ENCODE measurements at regions not wholly inside any gene's neighbourhood (a gene's known extent, or its start where the extent isn't known, plus 50 kb on each side); places are given as distances from the start of the nearest gene placed in this dataset.

DNA sequence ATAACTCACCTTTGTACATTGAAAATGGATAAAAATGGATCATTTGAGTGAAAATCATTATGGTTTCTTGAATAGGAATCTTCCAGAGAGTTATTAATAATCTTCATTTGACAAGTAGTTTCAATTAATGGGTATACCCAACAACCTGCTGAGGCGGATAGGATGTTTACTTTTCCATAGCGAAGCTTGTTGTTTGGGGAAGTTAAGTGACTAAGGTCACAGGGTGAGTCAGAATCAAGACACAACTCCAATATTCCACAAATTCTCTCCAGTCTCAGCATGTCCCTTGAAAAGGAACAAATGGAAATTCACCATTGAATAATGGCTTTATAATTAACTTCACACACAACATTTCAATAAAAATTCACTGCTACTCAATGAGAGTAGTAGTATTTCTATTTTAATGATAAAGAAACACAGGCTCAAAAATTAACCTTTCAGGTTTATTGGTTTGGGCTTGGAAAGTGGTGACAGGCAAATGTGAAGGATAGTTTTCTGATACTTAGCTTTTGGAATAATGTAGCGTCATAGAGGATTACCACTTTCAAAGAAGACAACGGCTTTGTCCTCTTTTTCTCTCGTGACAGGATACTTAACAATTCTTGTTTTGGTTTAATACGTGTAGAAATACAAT is 211.3 kb downstream of the GPD2 start:
- TF ChIP-seq NFIC (IDR thresholded peaks at IDR 0.05) (no peak), TCF12 (IDR thresholded peaks at IDR 0.05; ENCODE audit: low read depth) (no peak), TEAD4 (IDR thresholded peaks at IDR 0.05) (no peak), RAD21 (IDR thresholded peaks at IDR 0.05; ENCODE audit: low read depth) (no peak), EP300 (IDR thresholded peaks at IDR 0.05; ENCODE audit: borderline replicate concordance) (no peak), TAF1 (IDR thresholded peaks at IDR 0.05; ENCODE audit: low read depth) (no peak), CEBPB (IDR thresholded peaks at IDR 0.05) (no peak), FOXM1 (IDR thresholded peaks at IDR 0.05; ENCODE audit: borderline replicate concordance, low read depth) (no peak), YY1 (IDR thresholded peaks at IDR 0.05; ENCODE audit: low read depth) (no peak), ZBTB7A (IDR thresholded peaks at IDR 0.05; ENCODE audit: low read depth) (no peak), CREB1 (IDR thresholded peaks at IDR 0.05; ENCODE audit: low read depth) (no peak), EGR1 (IDR thresholded peaks at IDR 0.05) (no peak)
- TF ChIP-seq, protein P1, sequence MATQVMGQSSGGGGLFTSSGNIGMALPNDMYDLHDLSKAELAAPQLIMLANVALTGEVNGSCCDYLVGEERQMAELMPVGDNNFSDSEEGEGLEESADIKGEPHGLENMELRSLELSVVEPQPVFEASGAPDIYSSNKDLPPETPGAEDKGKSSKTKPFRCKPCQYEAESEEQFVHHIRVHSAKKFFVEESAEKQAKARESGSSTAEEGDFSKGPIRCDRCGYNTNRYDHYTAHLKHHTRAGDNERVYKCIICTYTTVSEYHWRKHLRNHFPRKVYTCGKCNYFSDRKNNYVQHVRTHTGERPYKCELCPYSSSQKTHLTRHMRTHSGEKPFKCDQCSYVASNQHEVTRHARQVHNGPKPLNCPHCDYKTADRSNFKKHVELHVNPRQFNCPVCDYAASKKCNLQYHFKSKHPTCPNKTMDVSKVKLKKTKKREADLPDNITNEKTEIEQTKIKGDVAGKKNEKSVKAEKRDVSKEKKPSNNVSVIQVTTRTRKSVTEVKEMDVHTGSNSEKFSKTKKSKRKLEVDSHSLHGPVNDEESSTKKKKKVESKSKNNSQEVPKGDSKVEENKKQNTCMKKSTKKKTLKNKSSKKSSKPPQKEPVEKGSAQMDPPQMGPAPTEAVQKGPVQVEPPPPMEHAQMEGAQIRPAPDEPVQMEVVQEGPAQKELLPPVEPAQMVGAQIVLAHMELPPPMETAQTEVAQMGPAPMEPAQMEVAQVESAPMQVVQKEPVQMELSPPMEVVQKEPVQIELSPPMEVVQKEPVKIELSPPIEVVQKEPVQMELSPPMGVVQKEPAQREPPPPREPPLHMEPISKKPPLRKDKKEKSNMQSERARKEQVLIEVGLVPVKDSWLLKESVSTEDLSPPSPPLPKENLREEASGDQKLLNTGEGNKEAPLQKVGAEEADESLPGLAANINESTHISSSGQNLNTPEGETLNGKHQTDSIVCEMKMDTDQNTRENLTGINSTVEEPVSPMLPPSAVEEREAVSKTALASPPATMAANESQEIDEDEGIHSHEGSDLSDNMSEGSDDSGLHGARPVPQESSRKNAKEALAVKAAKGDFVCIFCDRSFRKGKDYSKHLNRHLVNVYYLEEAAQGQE (IDR thresholded peaks at IDR 0.05; ENCODE audit: low read depth) = no peak
- TF ChIP-seq, protein P2, sequence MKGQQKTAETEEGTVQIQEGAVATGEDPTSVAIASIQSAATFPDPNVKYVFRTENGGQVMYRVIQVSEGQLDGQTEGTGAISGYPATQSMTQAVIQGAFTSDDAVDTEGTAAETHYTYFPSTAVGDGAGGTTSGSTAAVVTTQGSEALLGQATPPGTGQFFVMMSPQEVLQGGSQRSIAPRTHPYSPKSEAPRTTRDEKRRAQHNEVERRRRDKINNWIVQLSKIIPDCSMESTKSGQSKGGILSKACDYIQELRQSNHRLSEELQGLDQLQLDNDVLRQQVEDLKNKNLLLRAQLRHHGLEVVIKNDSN (IDR thresholded peaks at IDR 0.05) = no peak
- TF ChIP-seq, protein P3, sequence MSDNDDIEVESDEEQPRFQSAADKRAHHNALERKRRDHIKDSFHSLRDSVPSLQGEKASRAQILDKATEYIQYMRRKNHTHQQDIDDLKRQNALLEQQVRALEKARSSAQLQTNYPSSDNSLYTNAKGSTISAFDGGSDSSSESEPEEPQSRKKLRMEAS (IDR thresholded peaks at IDR 0.05) = no peak

DNA sequence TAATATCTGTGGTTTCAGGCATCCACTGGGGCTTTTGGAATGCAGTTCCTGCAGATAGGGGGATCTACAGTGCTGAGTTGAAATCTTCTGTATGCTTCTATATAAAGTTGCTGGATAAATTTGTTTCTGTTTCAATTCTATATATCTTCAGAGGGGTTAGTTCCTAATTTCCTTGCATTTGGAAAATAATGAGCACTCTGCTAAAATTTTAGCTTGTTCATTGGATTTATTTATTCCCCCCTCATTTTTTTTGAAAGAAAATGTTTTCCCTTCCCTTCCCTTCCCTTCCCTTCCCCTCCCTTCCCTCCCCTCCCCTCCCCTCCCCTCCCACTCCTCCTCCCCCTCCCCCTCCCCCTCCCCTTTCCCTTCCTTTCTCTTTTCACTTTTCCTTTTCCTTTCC is 212.3 kb downstream of the GPD2 start:
- TF ChIP-seq TCF12 (IDR thresholded peaks at IDR 0.05; ENCODE audit: low read depth) (no peak), YY1 (IDR thresholded peaks at IDR 0.05; ENCODE audit: low read depth) (no peak)

DNA sequence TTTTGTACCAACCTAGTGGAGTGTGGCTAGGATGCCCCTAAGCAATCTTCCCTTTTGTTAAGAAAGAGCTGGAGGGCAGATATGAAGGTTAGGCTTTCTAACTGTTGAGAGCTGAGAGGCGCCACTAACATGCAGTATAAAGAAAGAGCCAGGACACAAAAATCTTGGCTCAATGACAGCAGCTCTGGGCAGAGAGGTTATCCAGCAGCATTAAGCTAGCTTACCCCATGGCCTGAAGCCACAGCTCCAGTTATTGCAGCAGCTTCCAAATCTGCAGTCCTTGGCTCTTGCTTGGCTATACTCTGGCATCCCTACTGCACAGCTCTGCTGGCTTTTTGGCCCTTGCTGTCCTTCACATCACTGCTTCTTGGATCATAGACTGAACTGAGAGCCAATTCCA is 213.4 kb downstream of the GPD2 start:
- TF ChIP-seq EGR1 (IDR thresholded peaks at IDR 0.05) = no peak
- TF ChIP-seq TCF12 (IDR thresholded peaks at IDR 0.05; ENCODE audit: low read depth) = no peak

DNA sequence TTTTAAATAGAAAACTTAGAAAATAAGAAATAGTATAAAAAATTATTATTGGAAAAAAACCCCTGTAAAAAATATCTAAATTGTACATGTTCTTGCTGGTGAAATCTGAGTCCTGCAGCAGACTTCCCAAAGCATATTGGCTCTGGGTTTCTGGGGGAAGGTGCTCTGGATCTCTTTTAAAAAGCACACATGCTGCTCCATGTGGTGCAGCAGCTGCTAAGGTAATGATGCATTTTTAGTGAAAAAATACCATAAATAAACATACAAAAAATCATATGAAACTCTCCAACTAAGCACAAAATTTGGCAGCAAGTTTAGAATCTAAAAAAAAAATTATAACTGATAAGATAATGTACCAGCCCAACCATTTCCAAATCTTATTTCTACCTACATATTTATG is 216.5 kb downstream of the GPD2 start:
- TF ChIP-seq CEBPB (IDR thresholded peaks at IDR 0.05) (no peak), EP300 (IDR thresholded peaks at IDR 0.05; ENCODE audit: borderline replicate concordance) (no peak), ZBTB7A (IDR thresholded peaks at IDR 0.05; ENCODE audit: low read depth) (no peak), RAD21 (IDR thresholded peaks at IDR 0.05; ENCODE audit: low read depth) (no peak), EGR1 (IDR thresholded peaks at IDR 0.05) (no peak), FOXM1 (IDR thresholded peaks at IDR 0.05; ENCODE audit: borderline replicate concordance, low read depth) (no peak), NFIC (IDR thresholded peaks at IDR 0.05) (no peak), TEAD4 (IDR thresholded peaks at IDR 0.05) (no peak), CREB1 (IDR thresholded peaks at IDR 0.05; ENCODE audit: low read depth) (no peak), YY1 (IDR thresholded peaks at IDR 0.05; ENCODE audit: low read depth) (no peak), TAF1 (IDR thresholded peaks at IDR 0.05; ENCODE audit: low read depth) (no peak), TCF12 (IDR thresholded peaks at IDR 0.05; ENCODE audit: low read depth) (no peak)
- TF ChIP-seq, protein P2 (IDR thresholded peaks at IDR 0.05) = no peak
- TF ChIP-seq, protein P3 (IDR thresholded peaks at IDR 0.05) = no peak
- TF ChIP-seq, protein P1 (IDR thresholded peaks at IDR 0.05; ENCODE audit: low read depth) = no peak

DNA sequence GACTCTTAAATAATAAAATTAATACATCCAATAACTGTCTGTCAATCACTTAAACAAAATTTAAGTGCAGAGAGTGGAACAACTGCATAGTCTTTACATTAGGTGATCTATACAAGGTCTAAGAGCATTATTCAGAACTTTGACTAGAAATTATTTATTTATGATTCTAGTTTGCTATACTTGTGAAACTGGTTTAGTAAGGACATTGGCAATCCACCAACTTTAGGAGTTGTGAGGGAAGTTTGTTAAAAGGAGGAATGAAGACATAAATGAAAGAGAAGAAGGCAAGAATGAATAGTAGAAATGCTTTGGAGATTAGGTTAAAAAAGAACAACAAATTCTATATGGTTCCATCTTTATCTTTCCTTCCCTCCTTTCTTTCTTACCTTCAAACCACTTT is 217.5 kb downstream of the GPD2 start:
- peak; percentile 52; the same call in 1 of the 2 replicates for TF ChIP-seq NFIC (IDR thresholded peaks at IDR 0.05)
- no peak for TF ChIP-seq RAD21 (IDR thresholded peaks at IDR 0.05; ENCODE audit: low read depth)
- TF ChIP-seq CEBPB (IDR thresholded peaks at IDR 0.05) = no peak

DNA sequence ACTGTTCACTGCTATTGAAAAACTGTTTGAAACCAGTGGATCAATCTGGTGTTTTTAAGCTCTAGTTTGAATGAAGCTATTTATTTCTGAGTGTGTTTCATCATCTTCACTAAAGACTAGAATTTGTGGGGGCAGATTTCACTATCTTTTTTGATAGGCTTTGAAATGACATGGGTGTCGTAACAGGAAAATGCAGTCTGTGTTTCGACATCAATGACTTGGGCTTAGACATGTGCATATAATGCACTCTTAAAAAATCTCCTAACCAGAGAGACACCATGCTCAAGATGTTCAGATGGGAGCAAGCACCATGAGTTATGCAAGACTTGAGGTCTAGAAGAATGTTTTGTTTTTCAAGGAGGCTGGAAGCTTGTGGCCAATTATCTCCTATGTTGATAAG is 221.6 kb downstream of the GPD2 start:
- no peak for TF ChIP-seq TAF1 (IDR thresholded peaks at IDR 0.05; ENCODE audit: low read depth)
- TF ChIP-seq TCF12 (IDR thresholded peaks at IDR 0.05; ENCODE audit: low read depth) = no peak
- no peak for TF ChIP-seq TEAD4 (IDR thresholded peaks at IDR 0.05)
- TF ChIP-seq, protein P3 (IDR thresholded peaks at IDR 0.05) = no peak
- TF ChIP-seq, protein P2 (IDR thresholded peaks at IDR 0.05) = no peak
- no peak for TF ChIP-seq YY1 (IDR thresholded peaks at IDR 0.05; ENCODE audit: low read depth)
- no peak for TF ChIP-seq CEBPB (IDR thresholded peaks at IDR 0.05)
